IPS-20b (cell line): ENCODE measurements at regions not wholly inside any gene's neighbourhood (a gene's known extent, or its start where the extent isn't known, plus 50 kb on each side); places are given as distances from the start of the nearest gene placed in this dataset.
"Not testable (repeated sequence)": the region's sequence is repeated elsewhere in the genome, so short reads cannot be mapped to it uniquely, and the experiment has no call there.

Experiments
- H3K27ac ChIP-seq: one replicate; pipeline ENCODE4 v1.5.1; 2013; ENCODE audit warnings: low read length
- H3K27me3 ChIP-seq: 2 replicates; pipeline ENCODE4 v1.6.1; 2013; ENCODE audit warnings: mild to moderate bottlenecking, low read length, inconsistent platforms; ENCODE audit not compliant: insufficient read depth
- H3K36me3 ChIP-seq: 2 replicates; pipeline ENCODE4 v1.6.1; 2013; ENCODE audit warnings: low read depth, mild to moderate bottlenecking, inconsistent platforms, low read length, moderate library complexity; ENCODE audit not compliant: insufficient read depth
- H3K4me1 ChIP-seq: 2 replicates; pipeline ENCODE4 v1.6.1; 2013; ENCODE audit warnings: mild to moderate bottlenecking, control low read depth, inconsistent platforms, low read length, moderate library complexity; ENCODE audit not compliant: insufficient read depth
- H3K4me3 ChIP-seq: 2 replicates; pipeline ENCODE4 v1.5.1; 2013; ENCODE audit warnings: mild to moderate bottlenecking, low read length, inconsistent platforms
- H3K9ac ChIP-seq: 2 replicates; pipeline ENCODE4 v1.6.1; 2013; ENCODE audit warnings: low read depth, mild to moderate bottlenecking, inconsistent platforms, low read length, moderate library complexity
- H3K9me3 ChIP-seq: 2 replicates; pipeline ENCODE4 v1.6.1; 2013; ENCODE audit warnings: mild to moderate bottlenecking, low read depth, low read length, inconsistent platforms; ENCODE audit not compliant: insufficient read depth

- H3K4me1 ChIP-seq, H3K9me3 ChIP-seq, H3K27ac ChIP-seq, H3K9ac ChIP-seq, H3K27me3 ChIP-seq, H3K36me3 ChIP-seq, H3K4me3 ChIP-seq: not testable (repeated sequence)
Measured at GRCh38 chr5:166804693-166805092, 1486.8 kb upstream of the WWC1 start.

DNA sequence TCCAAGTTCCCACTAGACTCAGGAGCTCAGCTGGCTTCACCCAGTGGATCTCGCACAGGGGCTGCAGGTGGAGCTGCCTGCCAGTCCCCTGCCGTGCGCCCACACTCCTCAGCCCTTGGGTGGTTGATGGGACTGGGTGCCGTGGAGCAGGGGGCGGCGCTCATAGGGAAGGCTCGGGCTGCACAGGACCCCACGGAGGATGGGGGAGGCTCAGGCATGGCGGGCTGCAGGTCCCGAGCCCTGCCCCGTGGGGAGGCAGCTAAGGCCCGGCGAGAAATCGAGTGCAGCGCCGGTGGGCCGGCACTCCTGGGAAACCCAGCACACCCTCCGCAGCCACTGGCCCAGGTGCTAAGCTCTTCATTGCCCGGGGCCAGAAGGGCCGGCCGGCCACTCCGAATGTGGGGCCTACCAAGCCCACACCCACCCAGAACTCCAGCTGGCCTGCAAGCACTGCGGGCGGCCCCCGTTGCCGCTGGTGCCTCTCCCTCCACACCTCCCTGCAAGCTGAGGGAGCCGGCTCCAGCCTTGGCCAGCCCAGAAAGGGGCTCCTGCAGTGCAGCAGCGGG, 1481.3 kb upstream of the WWC1 start:
- H3K36me3 ChIP-seq, H3K4me1 ChIP-seq, H3K27me3 ChIP-seq, H3K9me3 ChIP-seq, H3K4me3 ChIP-seq, H3K9ac ChIP-seq, H3K27ac ChIP-seq: not testable (repeated sequence)

DNA sequence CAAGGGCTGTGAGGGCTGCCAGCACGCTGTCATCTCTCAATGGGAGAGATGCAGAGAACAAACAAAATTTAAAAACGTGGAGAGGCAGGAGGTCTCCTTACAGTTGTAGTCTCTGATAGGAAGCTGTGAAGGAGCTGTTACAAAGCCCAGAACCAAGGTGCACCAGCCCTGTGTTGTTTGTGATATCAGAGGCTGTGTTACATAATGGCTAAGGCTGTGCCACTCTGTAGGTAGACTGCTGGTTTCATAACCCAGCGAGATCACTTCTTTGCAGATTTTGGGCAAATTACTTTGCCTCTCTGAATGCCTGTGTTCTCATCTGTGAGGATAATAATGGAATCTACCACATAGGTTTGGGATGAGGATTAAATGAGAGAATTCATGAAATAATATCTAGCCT, 1480.7 kb upstream of the WWC1 start:
- H3K27ac ChIP-seq, result no peak overlapping the region
- no peaks in the 10 kb centered on the region for H3K36me3 ChIP-seq
- no peak overlapping the region for H3K9ac ChIP-seq
- no peaks in the 10 kb centered on the region for H3K27me3 ChIP-seq
- peaks cover 3% of the 10 kb centered on the region; the same call in 1 of the 2 replicates for H3K9me3 ChIP-seq
- no peak overlapping the region for H3K4me3 ChIP-seq
- no peaks in the 10 kb centered on the region for H3K4me1 ChIP-seq

- H3K9me3 ChIP-seq, result no peaks in the 10 kb centered on the region
- H3K4me1 ChIP-seq, result no peaks in the 10 kb centered on the region
- H3K27me3 ChIP-seq, result no peaks in the 10 kb centered on the region
- no peak overlapping the region for H3K27ac ChIP-seq
- no peaks in the 10 kb centered on the region for H3K36me3 ChIP-seq
- H3K9ac ChIP-seq, result no peak overlapping the region
- H3K4me3 ChIP-seq, result no peak overlapping the region
Measured at GRCh38 chr5:166823360-166823759, 1468.1 kb upstream of the WWC1 start.

GRCh38 chr5:166834246-166834645, 1457.2 kb upstream of the WWC1 start:
- no peaks in the 10 kb centered on the region for H3K4me1 ChIP-seq
- no peaks in the 10 kb centered on the region for H3K36me3 ChIP-seq
- no peak overlapping the region for H3K9ac ChIP-seq
- H3K27me3 ChIP-seq, result no peaks in the 10 kb centered on the region
- H3K4me3 ChIP-seq, result no peak overlapping the region
- H3K27ac ChIP-seq, result no peak overlapping the region
- H3K9me3 ChIP-seq, result no peaks in the 10 kb centered on the region

DNA sequence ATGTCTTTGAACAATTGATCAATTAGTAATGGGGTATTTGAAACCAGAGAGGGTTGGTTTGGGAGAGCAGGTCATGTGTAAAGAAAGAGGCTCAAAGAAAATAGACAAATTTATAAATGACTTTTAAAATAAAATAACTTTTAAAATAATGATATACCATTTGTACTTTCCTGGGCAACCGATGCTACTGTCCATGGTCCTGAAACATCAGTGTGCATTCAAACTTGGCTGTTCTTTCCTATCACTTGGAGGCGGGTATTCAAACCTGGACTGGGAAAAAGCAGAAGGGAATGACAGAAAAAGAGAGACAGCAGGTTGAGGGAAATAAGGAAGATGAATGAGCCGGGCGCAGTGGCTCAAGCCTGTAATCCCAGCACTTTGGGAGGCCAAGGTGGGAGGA, 1446.4 kb upstream of the WWC1 start:
- no peaks in the 10 kb centered on the region for H3K36me3 ChIP-seq
- no peak overlapping the region for H3K9ac ChIP-seq
- H3K4me3 ChIP-seq, result no peak overlapping the region
- no peak overlapping the region for H3K27ac ChIP-seq
- no peaks in the 10 kb centered on the region for H3K9me3 ChIP-seq
- no peaks in the 10 kb centered on the region for H3K27me3 ChIP-seq
- H3K4me1 ChIP-seq, result no peaks in the 10 kb centered on the region

DNA sequence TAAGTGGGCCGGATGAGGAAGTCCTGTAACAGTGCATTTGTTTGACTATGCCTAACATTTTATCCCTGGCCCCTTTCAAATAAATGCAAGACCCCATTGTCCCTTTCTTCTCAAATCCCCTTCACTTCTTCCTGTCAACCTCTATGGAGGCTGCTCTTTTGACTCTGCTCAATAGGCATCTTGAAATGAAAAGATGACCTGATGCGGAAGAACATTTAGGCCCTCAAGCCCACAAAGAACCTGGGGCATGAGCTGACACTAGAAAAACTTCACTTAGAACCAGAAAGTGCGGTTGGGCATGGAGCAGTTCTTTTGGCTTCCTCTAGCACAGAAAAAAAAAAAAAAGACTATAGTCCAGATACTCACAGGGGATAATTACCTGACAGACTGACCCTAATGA, 1434.7 kb upstream of the WWC1 start:
- Histone ChIP-seq H3K4me1 (no peaks in the 10 kb centered on the region), H3K27me3 (no peaks in the 10 kb centered on the region), H3K4me3 (no peak overlapping the region), H3K9ac (no peak overlapping the region), H3K27ac (no peak overlapping the region), H3K9me3 (no peaks in the 10 kb centered on the region), H3K36me3 (no peaks in the 10 kb centered on the region)

GRCh38 chr5:166860426-166860825, 1431.0 kb upstream of the WWC1 start:
- no peaks in the 10 kb centered on the region for H3K9me3 ChIP-seq
- no peak overlapping the region for H3K27ac ChIP-seq
- no peaks in the 10 kb centered on the region for H3K4me1 ChIP-seq
- H3K9ac ChIP-seq, result no peak overlapping the region
- H3K27me3 ChIP-seq, result no peaks in the 10 kb centered on the region
- H3K36me3 ChIP-seq, result no peaks in the 10 kb centered on the region
- H3K4me3 ChIP-seq, result no peak overlapping the region

- no peak overlapping the region for H3K27ac ChIP-seq
- no peaks in the 10 kb centered on the region for H3K4me1 ChIP-seq
- no peak overlapping the region for H3K4me3 ChIP-seq
- no peaks in the 10 kb centered on the region for H3K27me3 ChIP-seq
- H3K9me3 ChIP-seq, result no peaks in the 10 kb centered on the region
- H3K9ac ChIP-seq, result no peak overlapping the region
- H3K36me3 ChIP-seq, result no peaks in the 10 kb centered on the region
Measured at GRCh38 chr5:166862581-166862980, 1428.9 kb upstream of the WWC1 start.

DNA sequence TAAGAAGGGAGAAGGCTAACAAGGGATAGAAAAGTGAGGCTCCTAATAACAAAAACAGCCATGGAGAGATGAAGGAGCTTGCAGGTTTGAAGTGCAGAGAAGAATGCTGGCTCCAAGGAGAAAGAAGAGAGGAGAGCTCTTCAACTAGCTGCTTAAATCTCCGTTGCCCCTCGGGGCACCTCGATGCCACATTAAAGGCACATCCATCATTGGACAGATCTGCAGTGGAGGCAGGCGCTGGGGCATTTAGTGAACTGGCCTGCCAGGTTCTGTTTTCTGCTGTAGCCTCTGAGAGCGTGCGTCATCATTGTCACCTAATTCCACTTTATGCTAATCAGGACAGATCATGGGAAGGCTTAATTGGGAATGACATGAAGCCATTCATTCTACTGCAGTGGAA, 1426.2 kb upstream of the WWC1 start:
- no peak overlapping the region for H3K4me3 ChIP-seq
- no peaks in the 10 kb centered on the region for H3K36me3 ChIP-seq
- no peak overlapping the region for H3K9ac ChIP-seq
- no peaks in the 10 kb centered on the region for H3K27me3 ChIP-seq
- H3K4me1 ChIP-seq, result no peaks in the 10 kb centered on the region
- H3K27ac ChIP-seq, result no peak overlapping the region
- H3K9me3 ChIP-seq, result no peaks in the 10 kb centered on the region

- Histone ChIP-seq H3K36me3 (no peaks in the 10 kb centered on the region), H3K9me3 (no peaks in the 10 kb centered on the region), H3K27me3 (no peaks in the 10 kb centered on the region), H3K4me3 (no peak overlapping the region), H3K27ac (no peak overlapping the region), H3K9ac (no peak overlapping the region), H3K4me1 (peaks cover 19% of the 10 kb centered on the region; the same call in 1 of the 2 replicates)
Measured at GRCh38 chr5:166880456-166880855, 1411.0 kb upstream of the WWC1 start.

DNA sequence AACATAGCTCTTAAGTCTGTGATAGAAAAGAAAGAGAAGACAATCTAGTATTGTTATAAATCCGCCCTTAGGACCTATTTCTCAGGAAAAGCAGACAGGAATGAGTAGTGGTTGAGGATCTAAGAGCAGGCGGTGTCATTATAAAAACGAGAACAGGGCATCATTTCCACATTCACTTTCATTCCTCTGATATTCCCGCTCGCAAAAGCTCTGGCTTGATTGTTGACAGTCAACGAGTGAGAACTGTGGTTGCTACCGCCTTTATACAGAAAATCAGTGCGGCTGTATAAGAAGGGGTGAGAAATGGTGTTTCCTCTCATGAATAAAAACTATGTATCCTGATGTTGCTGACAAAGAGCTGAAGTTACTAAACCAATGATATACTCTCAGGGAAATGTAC, 1409.6 kb upstream of the WWC1 start:
- Histone ChIP-seq H3K27me3 (no peaks in the 10 kb centered on the region), H3K36me3 (no peaks in the 10 kb centered on the region), H3K4me1 (peaks cover 19% of the 10 kb centered on the region; the same call in 1 of the 2 replicates), H3K27ac (no peak overlapping the region), H3K4me3 (no peak overlapping the region), H3K9me3 (no peaks in the 10 kb centered on the region), H3K9ac (no peak overlapping the region; the same call in 1 of the 2 replicates)
